ENCODE measurements at regions not wholly inside any gene's neighbourhood (a gene's known extent, or its start where the extent isn't known, plus 50 kb on each side); places are given as distances from the start of the nearest gene placed in this dataset.

GRCh38 chr14:79972230-79972629, 239.1 kb downstream of the DIO2 start:
- TF ChIP-seq EZH2 (IDR thresholded peaks at IDR 0.05; ENCODE audit: borderline replicate concordance, low read length): no peak
- TF ChIP-seq CTCF (IDR thresholded peaks at IDR 0.05; ENCODE audit: low read length): no peak
